ENCODE measurements at regions not wholly inside any gene's neighbourhood (a gene's known extent, or its start where the extent isn't known, plus 50 kb on each side); places are given as distances from the start of the nearest gene placed in this dataset.
"Not testable (repeated sequence)": the region's sequence is repeated elsewhere in the genome, so short reads cannot be mapped to it uniquely, and the experiment has no call there.

- not testable (repeated sequence) for H3K9me3 Mint-ChIP-seq; H3K4me1 Mint-ChIP-seq (ENCODE audit: low read depth); H3K36me3 Mint-ChIP-seq (ENCODE audit: low read depth); H3K27ac Mint-ChIP-seq; H3K27me3 Mint-ChIP-seq; DNase-seq; H3K4me3 Mint-ChIP-seq
Measured at GRCh38 chr22:47302587-47302986, 540.1 kb downstream of the TBC1D22A start.

GRCh38 chr22:47301820-47302475 lies 539.5 kb downstream of the TBC1D22A start:
- Mint-ChIP-seq H3K36me3 (ENCODE audit: low read depth) (no peaks in the 10 kb centered on the region), H3K9me3 (peaks cover 2% of the 10 kb centered on the region), H3K27me3 (no peaks in the 10 kb centered on the region), H3K27ac (no peak overlapping the region), H3K4me3 (no peak overlapping the region), H3K4me1 (ENCODE audit: low read depth) (no peaks in the 10 kb centered on the region)
- DNase-seq, result no peak

- H3K4me1 Mint-ChIP-seq (ENCODE audit: low read depth), result no peaks in the 10 kb centered on the region
- no peak for DNase-seq
- H3K4me3 Mint-ChIP-seq, result no peak overlapping the region
- H3K36me3 Mint-ChIP-seq (ENCODE audit: low read depth), result no peaks in the 10 kb centered on the region
- no peaks in the 10 kb centered on the region for H3K9me3 Mint-ChIP-seq
- H3K27me3 Mint-ChIP-seq, result no peaks in the 10 kb centered on the region
- no peak overlapping the region for H3K27ac Mint-ChIP-seq
Measured at GRCh38 chr22:47300698-47301405, 538.4 kb downstream of the TBC1D22A start.

GRCh38 chr22:47299863-47300697 lies 537.6 kb downstream of the TBC1D22A start:
- Mint-ChIP-seq H3K4me1 (ENCODE audit: low read depth) (no peaks in the 10 kb centered on the region), H3K27ac (no peak overlapping the region), H3K36me3 (ENCODE audit: low read depth) (no peaks in the 10 kb centered on the region), H3K9me3 (no peaks in the 10 kb centered on the region), H3K4me3 (no peak overlapping the region), H3K27me3 (peaks cover under 1% of the 10 kb centered on the region)
- no peak for DNase-seq

GRCh38 chr22:47299211-47299862 lies 536.9 kb downstream of the TBC1D22A start:
- Mint-ChIP-seq H3K27me3 (peaks cover 7% of the 10 kb centered on the region), H3K36me3 (ENCODE audit: low read depth) (no peaks in the 10 kb centered on the region), H3K4me3 (no peak overlapping the region), H3K4me1 (ENCODE audit: low read depth) (no peaks in the 10 kb centered on the region), H3K9me3 (no peaks in the 10 kb centered on the region), H3K27ac (no peak overlapping the region)
- no peak for DNase-seq

GRCh38 chr22:47298017-47298785 lies 535.8 kb downstream of the TBC1D22A start:
- no peak overlapping the region for H3K27ac Mint-ChIP-seq
- H3K4me3 Mint-ChIP-seq, result no peak overlapping the region
- no peak for DNase-seq
- H3K36me3 Mint-ChIP-seq (ENCODE audit: low read depth), result no peaks in the 10 kb centered on the region
- peaks cover 9% of the 10 kb centered on the region for H3K27me3 Mint-ChIP-seq
- H3K9me3 Mint-ChIP-seq, result no peaks in the 10 kb centered on the region
- H3K4me1 Mint-ChIP-seq (ENCODE audit: low read depth), result no peaks in the 10 kb centered on the region

GRCh38 chr22:47297261-47298016 lies 535.0 kb downstream of the TBC1D22A start:
- H3K4me3 Mint-ChIP-seq, result no peak overlapping the region
- DNase-seq, result no peak

GRCh38 chr22:47296405-47297260 lies 534.2 kb downstream of the TBC1D22A start:
- H3K4me1 Mint-ChIP-seq (ENCODE audit: low read depth), result no peaks in the 10 kb centered on the region
- H3K36me3 Mint-ChIP-seq (ENCODE audit: low read depth), result no peaks in the 10 kb centered on the region
- H3K27ac Mint-ChIP-seq, result no peak overlapping the region
- DNase-seq, result no peak
- H3K27me3 Mint-ChIP-seq, result peaks cover 9% of the 10 kb centered on the region
- no peak overlapping the region for H3K4me3 Mint-ChIP-seq
- H3K9me3 Mint-ChIP-seq, result no peaks in the 10 kb centered on the region

More at GRCh38 chr22:47297261-47298016, 535.0 kb downstream of the TBC1D22A start:
- peaks cover 9% of the 10 kb centered on the region for H3K27me3 Mint-ChIP-seq
- no peaks in the 10 kb centered on the region for H3K9me3 Mint-ChIP-seq
- no peaks in the 10 kb centered on the region for H3K4me1 Mint-ChIP-seq (ENCODE audit: low read depth)
- H3K27ac Mint-ChIP-seq, result no peak overlapping the region
- no peaks in the 10 kb centered on the region for H3K36me3 Mint-ChIP-seq (ENCODE audit: low read depth)

GRCh38 chr22:47295982-47296381 lies 533.5 kb downstream of the TBC1D22A start:
- Mint-ChIP-seq H3K27me3 (peaks cover 9% of the 10 kb centered on the region), H3K36me3 (ENCODE audit: low read depth) (no peaks in the 10 kb centered on the region), H3K4me1 (ENCODE audit: low read depth) (no peaks in the 10 kb centered on the region), H3K9me3 (no peaks in the 10 kb centered on the region), H3K4me3 (no peak overlapping the region), H3K27ac (no peak overlapping the region)
- no peak for DNase-seq

- no peaks in the 10 kb centered on the region for H3K36me3 Mint-ChIP-seq (ENCODE audit: low read depth)
- H3K4me1 Mint-ChIP-seq (ENCODE audit: low read depth), result no peaks in the 10 kb centered on the region
- no peak overlapping the region for H3K4me3 Mint-ChIP-seq
- no peak overlapping the region for H3K27ac Mint-ChIP-seq
- no peak for DNase-seq
- H3K27me3 Mint-ChIP-seq, result peaks cover 9% of the 10 kb centered on the region
- no peaks in the 10 kb centered on the region for H3K9me3 Mint-ChIP-seq
Measured at GRCh38 chr22:47295226-47295901, 532.9 kb downstream of the TBC1D22A start.

GRCh38 chr22:47294576-47294975 lies 532.1 kb downstream of the TBC1D22A start:
- Mint-ChIP-seq H3K4me1 (ENCODE audit: low read depth) (no peaks in the 10 kb centered on the region), H3K27me3 (peaks cover 9% of the 10 kb centered on the region)

GRCh38 chr22:47294222-47294532 lies 531.7 kb downstream of the TBC1D22A start:
- H3K36me3 Mint-ChIP-seq (ENCODE audit: low read depth), result no peaks in the 10 kb centered on the region
- H3K9me3 Mint-ChIP-seq, result no peaks in the 10 kb centered on the region
- H3K4me3 Mint-ChIP-seq, result no peak overlapping the region
- no peak overlapping the region for H3K27ac Mint-ChIP-seq
- peaks cover 9% of the 10 kb centered on the region for H3K27me3 Mint-ChIP-seq
- no peaks in the 10 kb centered on the region for H3K4me1 Mint-ChIP-seq (ENCODE audit: low read depth)
- DNase-seq, result no peak

More at GRCh38 chr22:47294576-47294975, 532.1 kb downstream of the TBC1D22A start:
- H3K4me3 Mint-ChIP-seq, result no peak overlapping the region
- no peak overlapping the region for H3K27ac Mint-ChIP-seq
- no peaks in the 10 kb centered on the region for H3K9me3 Mint-ChIP-seq
- no peak for DNase-seq
- no peaks in the 10 kb centered on the region for H3K36me3 Mint-ChIP-seq (ENCODE audit: low read depth)

Data from activated T-cell treated with anti-CD3 and anti-CD28 coated beads, Interleukin-2, amount 50 U/mL, for 24 hours (primary cell).